HL-60 (cell line): ENCODE measurements at regions not wholly inside any gene's neighbourhood (a gene's known extent, or its start where the extent isn't known, plus 50 kb on each side); places are given as distances from the start of the nearest gene placed in this dataset.
"Not testable (repeated sequence)": the region's sequence is repeated elsewhere in the genome, so short reads cannot be mapped to it uniquely, and the experiment has no call there.

Source experiments
- DNase-seq, 2 experiments: peaks; one replicate each; pipeline ENCODE4 v3.0.0-alpha.2; 2010 to 2020; ENCODE audit warnings: low read depth in 1 of 2, low spot score in 1 of 2
- H3K27ac ChIP-seq: fragments of 250-450 bp; sonication (Bioruptor Pico); replicated peaks from 2 replicates; pipeline ENCODE4 v1.5.1; 2020; ENCODE audit warnings: mild to moderate bottlenecking, moderate library complexity
- H3K27me3 ChIP-seq: fragments of 250-450 bp; sonication (Bioruptor Pico); 2 replicates; pipeline ENCODE4 v1.5.1; 2021; ENCODE audit warnings: mild to moderate bottlenecking, moderate library complexity; ENCODE audit not compliant: insufficient read depth, poor library complexity, severe bottlenecking
- H3K4me3 ChIP-seq: replicated peaks from 2 replicates; pipeline ENCODE4 v1.5.1; 2011; ENCODE audit warnings: mild to moderate bottlenecking, control low read depth, low read length; ENCODE audit not compliant: insufficient read depth
- CTCF ChIP-seq: IDR thresholded peaks from one replicate; pipeline ENCODE4 v1.5.1; 2011; ENCODE audit warnings: low read length, control low read depth, inconsistent platforms; ENCODE audit not compliant: insufficient read depth
- GABPA ChIP-seq: IDR thresholded peaks from 2 replicates; pipeline ENCODE4 v1.6.1; 2012; ENCODE audit warnings: low read depth
- POLR2AphosphoS5 ChIP-seq: IDR thresholded peaks from 2 replicates; pipeline ENCODE4 v1.6.1; 2012; ENCODE audit warnings: low read depth
- SPI1 ChIP-seq: IDR thresholded peaks from 2 replicates; pipeline ENCODE4 v1.6.1; 2012; ENCODE audit warnings: low read depth, mild to moderate bottlenecking, borderline replicate concordance
- TF ChIP-seq, protein P1 (sequence below): IDR thresholded peaks from 2 replicates; pipeline ENCODE4 v1.6.1; 2012; ENCODE audit warnings: low read depth; ENCODE audit not compliant: insufficient replicate concordance

DNA sequence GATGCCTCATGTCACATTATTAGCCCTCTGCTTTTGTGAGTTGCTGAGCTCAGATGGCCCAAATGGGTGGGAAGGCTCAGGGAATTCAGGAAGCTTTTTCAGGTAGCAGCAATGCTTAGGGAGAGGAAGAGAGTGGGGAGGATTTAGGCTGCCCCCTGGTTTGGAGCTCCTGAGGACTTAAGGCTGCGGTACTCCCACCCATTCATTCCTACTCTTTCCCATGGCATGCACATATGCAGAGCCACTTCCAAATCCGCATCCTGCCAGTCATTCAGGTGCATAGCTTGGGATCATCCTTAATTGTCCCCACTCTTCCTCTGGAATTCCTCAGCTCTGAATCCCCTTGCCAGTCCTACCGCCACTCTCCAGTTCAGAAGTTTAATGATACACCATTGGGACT is 343.1 kb upstream of the FRG2C start:
- TF ChIP-seq GABPA (no peak), CTCF (no peak), SPI1 (no peak), POLR2AphosphoS5 (no peak)
- TF ChIP-seq, protein P1, sequence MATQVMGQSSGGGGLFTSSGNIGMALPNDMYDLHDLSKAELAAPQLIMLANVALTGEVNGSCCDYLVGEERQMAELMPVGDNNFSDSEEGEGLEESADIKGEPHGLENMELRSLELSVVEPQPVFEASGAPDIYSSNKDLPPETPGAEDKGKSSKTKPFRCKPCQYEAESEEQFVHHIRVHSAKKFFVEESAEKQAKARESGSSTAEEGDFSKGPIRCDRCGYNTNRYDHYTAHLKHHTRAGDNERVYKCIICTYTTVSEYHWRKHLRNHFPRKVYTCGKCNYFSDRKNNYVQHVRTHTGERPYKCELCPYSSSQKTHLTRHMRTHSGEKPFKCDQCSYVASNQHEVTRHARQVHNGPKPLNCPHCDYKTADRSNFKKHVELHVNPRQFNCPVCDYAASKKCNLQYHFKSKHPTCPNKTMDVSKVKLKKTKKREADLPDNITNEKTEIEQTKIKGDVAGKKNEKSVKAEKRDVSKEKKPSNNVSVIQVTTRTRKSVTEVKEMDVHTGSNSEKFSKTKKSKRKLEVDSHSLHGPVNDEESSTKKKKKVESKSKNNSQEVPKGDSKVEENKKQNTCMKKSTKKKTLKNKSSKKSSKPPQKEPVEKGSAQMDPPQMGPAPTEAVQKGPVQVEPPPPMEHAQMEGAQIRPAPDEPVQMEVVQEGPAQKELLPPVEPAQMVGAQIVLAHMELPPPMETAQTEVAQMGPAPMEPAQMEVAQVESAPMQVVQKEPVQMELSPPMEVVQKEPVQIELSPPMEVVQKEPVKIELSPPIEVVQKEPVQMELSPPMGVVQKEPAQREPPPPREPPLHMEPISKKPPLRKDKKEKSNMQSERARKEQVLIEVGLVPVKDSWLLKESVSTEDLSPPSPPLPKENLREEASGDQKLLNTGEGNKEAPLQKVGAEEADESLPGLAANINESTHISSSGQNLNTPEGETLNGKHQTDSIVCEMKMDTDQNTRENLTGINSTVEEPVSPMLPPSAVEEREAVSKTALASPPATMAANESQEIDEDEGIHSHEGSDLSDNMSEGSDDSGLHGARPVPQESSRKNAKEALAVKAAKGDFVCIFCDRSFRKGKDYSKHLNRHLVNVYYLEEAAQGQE = no peak
- Histone ChIP-seq H3K27me3 (no peaks in the 10 kb centered on the region), H3K4me3 (no peak overlapping the region)

DNA sequence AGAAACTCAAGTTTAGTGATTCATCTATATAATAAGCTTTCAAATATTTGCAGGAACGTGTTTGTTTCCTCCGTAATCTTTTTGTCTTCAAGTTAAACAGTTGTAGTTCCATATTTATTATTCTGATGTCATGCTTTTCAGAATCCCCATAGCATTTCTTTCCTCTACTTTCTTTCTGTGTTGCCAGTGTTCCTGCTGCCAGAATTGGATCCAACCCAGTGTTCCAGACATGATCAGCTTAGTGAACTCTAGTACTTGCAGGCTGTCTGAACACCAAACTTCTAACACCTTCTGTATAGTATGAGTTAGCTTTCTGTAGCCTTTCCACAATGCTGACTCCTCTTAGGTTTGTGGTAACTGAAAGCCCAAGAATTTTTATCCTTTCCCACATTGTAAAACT is 340.2 kb upstream of the FRG2C start:
- not testable (repeated sequence) for H3K4me3 ChIP-seq, H3K27me3 ChIP-seq, H3K27ac ChIP-seq, DNase-seq

More for the DNA sequence above, 343.1 kb upstream of the FRG2C start:
- DNase-seq = no peak
- no peak overlapping the region for H3K27ac ChIP-seq

DNA sequence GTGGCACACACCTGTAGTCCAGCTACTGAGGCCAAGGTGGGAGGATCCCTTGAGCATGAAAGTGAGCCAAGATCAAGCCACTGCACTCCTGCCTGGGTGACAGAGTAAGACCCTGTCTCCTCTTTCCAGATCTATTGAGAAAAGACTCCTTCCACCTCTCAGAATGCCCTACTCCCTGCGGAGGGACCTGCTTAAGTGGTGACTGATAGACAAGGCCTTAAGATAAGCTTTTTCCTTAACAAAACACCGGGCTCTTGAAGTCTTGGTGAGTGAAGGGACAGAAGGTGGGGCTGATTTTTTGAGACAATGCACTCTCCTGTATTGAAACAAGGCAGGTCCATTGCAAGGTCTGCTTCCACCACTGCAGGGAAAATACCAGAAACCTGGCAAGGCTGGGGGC is 338.4 kb upstream of the FRG2C start:
- Histone ChIP-seq H3K27ac (no peak overlapping the region), H3K27me3 (no peaks in the 10 kb centered on the region), H3K4me3 (no peak overlapping the region)
- no peak for DNase-seq
- no peak for TF ChIP-seq GABPA
- TF ChIP-seq, protein P1 = no peak
- no peak for TF ChIP-seq CTCF
- TF ChIP-seq SPI1 = no peak
- no peak for TF ChIP-seq POLR2AphosphoS5

- Histone ChIP-seq H3K4me3 (no peak overlapping the region), H3K27ac (no peak overlapping the region), H3K27me3 (no peaks in the 10 kb centered on the region)
- no peak for DNase-seq
- TF ChIP-seq POLR2AphosphoS5 = no peak
- TF ChIP-seq, protein P1 = no peak
- TF ChIP-seq GABPA = no peak
- TF ChIP-seq SPI1 = no peak
- TF ChIP-seq CTCF = no peak
These were observed 336.7 kb upstream of the FRG2C start for GRCh38 chr3:75327453-75327852.
